ENCODE measurements at regions not wholly inside any gene's neighbourhood (a gene's known extent, or its start where the extent isn't known, plus 50 kb on each side); places are given as distances from the start of the nearest gene placed in this dataset.

- no peak for DNase-seq (ENCODE audit: extremely low read depth, low read depth)
- no peak overlapping the region for H3K4me3 ChIP-seq (replicated peaks; ENCODE audit: low read depth, low read length)
- no peak for TF ChIP-seq CTCF (IDR thresholded peaks at IDR 0.05; ENCODE audit: low read depth, low read length, missing control alignments)
Observed at GRCh38 chr2:207256476-207257207, 90.9 kb upstream of the KLF7 start.

GRCh38 chr2:207257251-207258250, 91.8 kb upstream of the KLF7 start:
- DNase-seq (ENCODE audit: extremely low read depth, low read depth): no peak
- H3K4me3 ChIP-seq (replicated peaks; ENCODE audit: low read depth, low read length): no peak overlapping the region
- TF ChIP-seq CTCF (IDR thresholded peaks at IDR 0.05; ENCODE audit: low read depth, low read length, missing control alignments): no peak

GRCh38 chr2:207258263-207258991, 92.7 kb upstream of the KLF7 start:
- peak; percentile 92 for DNase-seq (ENCODE audit: extremely low read depth, low read depth)
- H3K4me3 ChIP-seq (replicated peaks; ENCODE audit: low read depth, low read length): no peak overlapping the region

GRCh38 chr2:207260021-207260420, 94.3 kb upstream of the KLF7 start:
- no peak overlapping the region for H3K4me3 ChIP-seq (replicated peaks; ENCODE audit: low read depth, low read length)
- no peak for DNase-seq (ENCODE audit: extremely low read depth, low read depth)
- no peak for TF ChIP-seq CTCF (IDR thresholded peaks at IDR 0.05; ENCODE audit: low read depth, low read length, missing control alignments)

More at GRCh38 chr2:207258263-207258991, 92.7 kb upstream of the KLF7 start:
- TF ChIP-seq CTCF (IDR thresholded peaks at IDR 0.05; ENCODE audit: low read depth, low read length, missing control alignments): no peak

- TF ChIP-seq CTCF (IDR thresholded peaks at IDR 0.05; ENCODE audit: low read depth, low read length, missing control alignments): no peak
- no peak overlapping the region for H3K4me3 ChIP-seq (replicated peaks; ENCODE audit: low read depth, low read length)
- DNase-seq (ENCODE audit: extremely low read depth, low read depth): no peak
Observed at GRCh38 chr2:207260947-207261346, 95.2 kb upstream of the KLF7 start.

- TF ChIP-seq CTCF (IDR thresholded peaks at IDR 0.05; ENCODE audit: low read depth, low read length, missing control alignments): no peak
- H3K4me3 ChIP-seq (replicated peaks; ENCODE audit: low read depth, low read length): no peak overlapping the region
- DNase-seq (ENCODE audit: extremely low read depth, low read depth): no peak
Observed at GRCh38 chr2:207264310-207264709, 98.6 kb upstream of the KLF7 start.

Measured in HFF-Myc (cell line).